ENCODE measurements at regions not wholly inside any gene's neighbourhood (a gene's known extent, or its start where the extent isn't known, plus 50 kb on each side); places are given as distances from the start of the nearest gene placed in this dataset.
"Not testable (repeated sequence)": the region's sequence is repeated elsewhere in the genome, so short reads cannot be mapped to it uniquely, and the experiment has no call there.

- Histone ChIP-seq H3K4me3 (no peak overlapping the region), H3K9me3 (no peaks in the 10 kb centered on the region), H3K4me1 (no peaks in the 10 kb centered on the region), H3K27ac (no peak overlapping the region), H3K27me3 (no peaks in the 10 kb centered on the region), H3K36me3 (no peaks in the 10 kb centered on the region)
- TF ChIP-seq CTCF (IDR thresholded peaks at IDR 0.05), result no peak
- no peak for TF ChIP-seq POLR2A (IDR thresholded peaks at IDR 0.05)
- DNase-seq, result no peak
Measured at GRCh38 chr2:212797484-212798205, 259.0 kb upstream of the ERBB4 start.

- Histone ChIP-seq H3K9me3 (no peaks in the 10 kb centered on the region), H3K4me3 (no peak overlapping the region), H3K27ac (no peak overlapping the region), H3K36me3 (no peaks in the 10 kb centered on the region), H3K27me3 (no peaks in the 10 kb centered on the region), H3K4me1 (no peaks in the 10 kb centered on the region)
- TF ChIP-seq CTCF (IDR thresholded peaks at IDR 0.05) (no peak), POLR2A (IDR thresholded peaks at IDR 0.05) (no peak)
- no peak for DNase-seq
Measured at GRCh38 chr2:212794471-212794870, 255.9 kb upstream of the ERBB4 start.

GRCh38 chr2:212791569-212791968 lies 253.0 kb upstream of the ERBB4 start:
- no peaks in the 10 kb centered on the region for H3K27me3 ChIP-seq
- no peaks in the 10 kb centered on the region for H3K9me3 ChIP-seq
- H3K27ac ChIP-seq, result no peak overlapping the region
- H3K4me3 ChIP-seq, result no peak overlapping the region
- H3K36me3 ChIP-seq, result no peaks in the 10 kb centered on the region
- no peak for DNase-seq
- TF ChIP-seq POLR2A (IDR thresholded peaks at IDR 0.05) (no peak), CTCF (IDR thresholded peaks at IDR 0.05) (no peak)
- H3K4me1 ChIP-seq, result no peaks in the 10 kb centered on the region

- not testable (repeated sequence) for H3K9me3 ChIP-seq, H3K4me1 ChIP-seq, H3K36me3 ChIP-seq, DNase-seq, H3K4me3 ChIP-seq, H3K27me3 ChIP-seq, H3K27ac ChIP-seq
Measured at GRCh38 chr2:212786088-212786487, 247.5 kb upstream of the ERBB4 start.

- no peak overlapping the region for H3K4me3 ChIP-seq
- H3K4me1 ChIP-seq, result no peaks in the 10 kb centered on the region
- H3K27ac ChIP-seq, result no peak overlapping the region
- no peaks in the 10 kb centered on the region for H3K9me3 ChIP-seq
- no peaks in the 10 kb centered on the region for H3K36me3 ChIP-seq
- no peak for TF ChIP-seq POLR2A (IDR thresholded peaks at IDR 0.05)
- TF ChIP-seq CTCF (IDR thresholded peaks at IDR 0.05), result peak in 5 of 6 experiments; percentile 17 to 65 (median 56)
- no peaks in the 10 kb centered on the region for H3K27me3 ChIP-seq
- no peak for DNase-seq
Measured at GRCh38 chr2:212777020-212777491, 238.5 kb upstream of the ERBB4 start.

GRCh38 chr2:212773808-212774339 lies 235.3 kb upstream of the ERBB4 start:
- no peaks in the 10 kb centered on the region for H3K27me3 ChIP-seq
- TF ChIP-seq CTCF (IDR thresholded peaks at IDR 0.05) (no peak), POLR2A (IDR thresholded peaks at IDR 0.05) (no peak)
- H3K36me3 ChIP-seq, result no peaks in the 10 kb centered on the region
- no peak overlapping the region for H3K27ac ChIP-seq
- H3K4me3 ChIP-seq, result no peak overlapping the region
- H3K9me3 ChIP-seq, result no peaks in the 10 kb centered on the region
- DNase-seq, result no peak
- H3K4me1 ChIP-seq, result no peaks in the 10 kb centered on the region

Measured in Peyer's patch (tissue), 4 donors.